H1 (cell line): ENCODE measurements at regions not wholly inside any gene's neighbourhood (a gene's known extent, or its start where the extent isn't known, plus 50 kb on each side); places are given as distances from the start of the nearest gene placed in this dataset.

ENCODE experiments used
- ATF3 ChIP-seq: IDR thresholded peaks from 2 replicates; pipeline ENCODE4 v1.6.1; 2011; ENCODE audit warnings: low read depth, mild to moderate bottlenecking, low read length; ENCODE audit not compliant: insufficient read depth
- EP300 ChIP-seq, 2 experiments: IDR thresholded peaks; 1 replicate in 1 of 2; 2 replicates in 1 of 2; pipeline ENCODE4 v1.6.1; 2011 to 2012; ENCODE audit warnings: low read depth in 2 of 2, low read length in 2 of 2, mild to moderate bottlenecking in 2 of 2, borderline replicate concordance in 1 of 2, inconsistent platforms in 1 of 2, moderate library complexity in 1 of 2
- GABPA ChIP-seq: IDR thresholded peaks from 2 replicates; pipeline ENCODE4 v1.6.1; 2011; ENCODE audit warnings: mild to moderate bottlenecking, low read length, moderate library complexity, borderline replicate concordance; ENCODE audit not compliant: insufficient read depth
- RAD21 ChIP-seq, 2 experiments: IDR thresholded peaks in 1 of 2; conservative IDR thresholded peaks in 1 of 2; 2 replicates each; pipeline ENCODE4 v1.6.1; 2011; ENCODE audit warnings: low read depth in 2 of 2, low read length in 2 of 2, improper control_type of control experiment in 1 of 2, inconsistent platforms in 1 of 2, mild to moderate bottlenecking in 1 of 2, moderate library complexity in 1 of 2
- RFX5 ChIP-seq: IDR thresholded peaks from 2 replicates; pipeline ENCODE4 v1.6.1; 2011; ENCODE audit warnings: low read depth, low read length, improper control_type of control experiment, borderline replicate concordance
- RXRA ChIP-seq: IDR thresholded peaks from 2 replicates; pipeline ENCODE4 v1.6.1; 2011; ENCODE audit warnings: low read depth, mild to moderate bottlenecking, low read length, moderate library complexity; ENCODE audit not compliant: insufficient read depth
- TEAD4 ChIP-seq: IDR thresholded peaks from 2 replicates; pipeline ENCODE4 v1.6.1; 2012; ENCODE audit warnings: low read depth, low read length, inconsistent platforms, mixed read lengths

GRCh38 chr13:90979059-90979458 lies 368.4 kb upstream of the MIR17HG start (continued):
- no peak for TF ChIP-seq ATF3
- no peak for TF ChIP-seq RAD21 (IDR thresholded peaks at IDR 0.05 in 1 of 2, conservative IDR thresholded peaks at IDR 0.05 in 1 of 2; ENCODE audit: low read depth in 2 of 2, low read length in 2 of 2)
- no peak for TF ChIP-seq EP300 (IDR thresholded peaks at IDR 0.05; ENCODE audit: borderline replicate concordance in 1 of 2, low read depth in 2 of 2, low read length in 2 of 2)
- no peak for TF ChIP-seq GABPA
- no peak for TF ChIP-seq RFX5
- no peak for TF ChIP-seq RXRA
- no peak for TF ChIP-seq TEAD4
